ENCODE measurements at regions not wholly inside any gene's neighbourhood (a gene's known extent, or its start where the extent isn't known, plus 50 kb on each side); places are given as distances from the start of the nearest gene placed in this dataset.

- DNase-seq (ENCODE audit: low spot score) = no peak
- no peak overlapping the region for H3K4me3 ChIP-seq
- H3K36me3 ChIP-seq = no peaks in the 10 kb centered on the region
- H3K27ac ChIP-seq = no peak overlapping the region
- no peaks in the 10 kb centered on the region for H3K4me1 ChIP-seq
- peaks cover 0 to 12% of the 10 kb centered on the region in 2 donors for H3K9me3 ChIP-seq
- TF ChIP-seq CTCF (IDR thresholded peaks at IDR 0.05) = no peak
- no peaks in the 10 kb centered on the region for H3K27me3 ChIP-seq
Observed at GRCh38 chr1:4315202-4315601, 339.2 kb upstream of the AJAP1 start.

- Histone ChIP-seq H3K9me3 (peaks cover 0 to 12% of the 10 kb centered on the region in 2 donors), H3K4me3 (no peak overlapping the region), H3K4me1 (no peaks in the 10 kb centered on the region), H3K36me3 (no peaks in the 10 kb centered on the region), H3K27ac (no peak overlapping the region), H3K27me3 (no peaks in the 10 kb centered on the region)
- TF ChIP-seq CTCF (IDR thresholded peaks at IDR 0.05) = no peak
- no peak for DNase-seq (ENCODE audit: low spot score)
Observed at GRCh38 chr1:4317207-4317606, 337.2 kb upstream of the AJAP1 start.

- no peak overlapping the region for H3K27ac ChIP-seq
- no peaks in the 10 kb centered on the region for H3K36me3 ChIP-seq
- no peak overlapping the region for H3K4me3 ChIP-seq
- no peak for TF ChIP-seq CTCF (IDR thresholded peaks at IDR 0.05)
- peaks cover 0 to 4% of the 10 kb centered on the region in 2 donors for H3K4me1 ChIP-seq
- H3K9me3 ChIP-seq = peaks cover 0 to 12% of the 10 kb centered on the region in 2 donors
- no peaks in the 10 kb centered on the region for H3K27me3 ChIP-seq
- DNase-seq (ENCODE audit: low spot score) = no peak
Observed at GRCh38 chr1:4318720-4319119, 335.7 kb upstream of the AJAP1 start.

- no peak for TF ChIP-seq CTCF (IDR thresholded peaks at IDR 0.05)
- peaks cover 0 to 4% of the 10 kb centered on the region in 2 donors for H3K4me1 ChIP-seq
Observed at GRCh38 chr1:4319496-4319895, 334.9 kb upstream of the AJAP1 start.

GRCh38 chr1:4322881-4323280 is 331.5 kb upstream of the AJAP1 start:
- Histone ChIP-seq H3K27me3 (no peaks in the 10 kb centered on the region), H3K4me3 (no peak overlapping the region), H3K27ac (no peak overlapping the region), H3K36me3 (no peaks in the 10 kb centered on the region), H3K9me3 (no peaks in the 10 kb centered on the region), H3K4me1 (peaks cover 0 to 4% of the 10 kb centered on the region in 2 donors)
- TF ChIP-seq CTCF (IDR thresholded peaks at IDR 0.05) = no peak
- DNase-seq (ENCODE audit: low spot score) = no peak

More at GRCh38 chr1:4319496-4319895, 334.9 kb upstream of the AJAP1 start:
- no peak for DNase-seq (ENCODE audit: low spot score)
- Histone ChIP-seq H3K4me3 (no peak overlapping the region), H3K9me3 (peaks cover 0 to 5% of the 10 kb centered on the region in 2 donors), H3K36me3 (no peaks in the 10 kb centered on the region), H3K27ac (no peak overlapping the region), H3K27me3 (no peaks in the 10 kb centered on the region)

GRCh38 chr1:4323309-4323708 is 331.1 kb upstream of the AJAP1 start:
- TF ChIP-seq CTCF (IDR thresholded peaks at IDR 0.05) = no peak

More at GRCh38 chr1:4323309-4323708, 331.1 kb upstream of the AJAP1 start:
- H3K9me3 ChIP-seq = no peaks in the 10 kb centered on the region
- H3K4me1 ChIP-seq = peaks cover 0 to 4% of the 10 kb centered on the region in 2 donors
- H3K36me3 ChIP-seq = no peaks in the 10 kb centered on the region
- no peak overlapping the region for H3K4me3 ChIP-seq
- H3K27me3 ChIP-seq = no peaks in the 10 kb centered on the region
- no peak overlapping the region for H3K27ac ChIP-seq
- DNase-seq (ENCODE audit: low spot score) = no peak
